NCI-H1417 (cell line): ENCODE measurements at regions not wholly inside any gene's neighbourhood (a gene's known extent, or its start where the extent isn't known, plus 50 kb on each side); places are given as distances from the start of the nearest gene placed in this dataset.
"Not testable (repeated sequence)": the region's sequence is repeated elsewhere in the genome, so short reads cannot be mapped to it uniquely, and the experiment has no call there.

Experiments used
- DNase-seq, 3 experiments: peaks; one replicate each; lab custom pipeline; 2025; lab: John Stamatoyannopoulos, UW

- no peak for DNase-seq
Observed at GRCh38 chr1:106249810-106250209, 806.7 kb upstream of the PRMT6 start.

DNA sequence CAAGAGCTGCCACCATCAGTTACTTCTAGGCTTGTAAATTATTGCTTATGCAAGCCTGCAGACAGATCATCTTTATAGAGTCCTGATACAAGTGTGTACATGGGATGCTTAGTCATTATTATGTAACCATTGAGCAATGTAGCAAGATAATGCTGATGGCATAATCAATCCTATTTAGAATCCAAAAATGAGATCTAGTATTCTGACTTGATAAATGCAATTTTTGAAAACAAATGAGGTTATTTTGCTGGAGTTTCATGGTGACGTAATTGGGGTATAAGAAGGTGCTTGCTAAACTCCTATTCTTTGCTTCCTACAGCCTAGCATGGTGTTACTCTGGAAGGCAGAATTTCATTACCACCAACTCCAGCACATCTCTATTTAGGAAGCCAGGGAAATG is 801.7 kb upstream of the PRMT6 start:
- DNase-seq = no peak

- DNase-seq = no peak
Observed at GRCh38 chr1:106266786-106267185, 789.7 kb upstream of the PRMT6 start.

DNA sequence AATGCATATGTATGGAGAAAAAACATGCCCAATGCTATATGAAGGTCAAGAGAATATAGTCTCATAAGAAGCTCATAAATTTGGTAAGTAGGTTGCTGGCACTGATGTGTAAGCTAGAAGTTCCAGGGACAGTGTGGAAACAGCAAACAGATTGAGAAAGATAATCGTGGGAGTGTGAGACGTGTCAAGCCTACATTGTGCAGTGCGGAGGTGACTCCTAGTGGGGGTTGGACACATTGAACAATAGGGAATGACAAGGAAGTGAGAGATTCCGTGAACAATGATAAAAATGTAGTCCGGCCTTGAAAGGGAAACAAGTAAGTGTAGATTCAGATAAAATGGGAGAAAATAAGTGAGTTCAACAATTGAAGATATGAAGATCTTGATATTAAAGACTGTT is 788.4 kb upstream of the PRMT6 start:
- DNase-seq = peak in 2 of 3 experiments; percentile 26 to 74

GRCh38 chr1:106276871-106277270 is 779.6 kb upstream of the PRMT6 start:
- DNase-seq = no peak

- no peak for DNase-seq
Observed at GRCh38 chr1:106277786-106278185, 778.7 kb upstream of the PRMT6 start.

- no peak for DNase-seq
Observed at GRCh38 chr1:106278716-106279115, 777.8 kb upstream of the PRMT6 start.

DNA sequence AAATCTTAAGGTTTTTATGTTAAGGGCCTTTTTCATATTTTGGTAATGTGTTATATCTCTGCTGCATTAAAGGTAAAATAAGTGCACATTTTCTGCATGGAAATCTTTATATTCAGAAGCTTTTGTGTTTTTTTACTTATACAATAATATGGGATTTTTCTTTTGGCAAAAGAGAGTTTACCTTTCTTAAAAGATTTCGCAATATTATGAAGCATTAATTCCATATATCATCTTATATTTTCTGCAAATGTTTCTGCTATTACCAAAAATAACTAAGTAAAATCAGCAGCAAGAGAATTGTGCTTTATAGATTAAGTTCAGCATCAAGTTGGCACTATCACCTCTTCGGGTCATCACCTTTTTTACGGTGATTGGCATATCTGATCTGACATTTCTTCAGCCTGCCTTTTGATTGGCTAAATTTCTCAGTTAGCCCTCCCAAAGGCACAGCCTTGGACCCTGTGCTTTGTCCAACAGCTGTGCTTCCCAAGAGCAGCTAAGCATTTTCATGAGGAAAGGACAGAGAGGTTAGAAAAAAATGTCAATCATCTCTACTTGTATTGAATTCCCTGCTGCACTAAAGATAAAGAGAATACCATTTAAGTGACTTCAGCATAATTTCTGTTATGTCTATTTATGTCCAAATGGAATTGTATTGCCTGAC is 767.1 kb upstream of the PRMT6 start:
- DNase-seq = no peak

DNA sequence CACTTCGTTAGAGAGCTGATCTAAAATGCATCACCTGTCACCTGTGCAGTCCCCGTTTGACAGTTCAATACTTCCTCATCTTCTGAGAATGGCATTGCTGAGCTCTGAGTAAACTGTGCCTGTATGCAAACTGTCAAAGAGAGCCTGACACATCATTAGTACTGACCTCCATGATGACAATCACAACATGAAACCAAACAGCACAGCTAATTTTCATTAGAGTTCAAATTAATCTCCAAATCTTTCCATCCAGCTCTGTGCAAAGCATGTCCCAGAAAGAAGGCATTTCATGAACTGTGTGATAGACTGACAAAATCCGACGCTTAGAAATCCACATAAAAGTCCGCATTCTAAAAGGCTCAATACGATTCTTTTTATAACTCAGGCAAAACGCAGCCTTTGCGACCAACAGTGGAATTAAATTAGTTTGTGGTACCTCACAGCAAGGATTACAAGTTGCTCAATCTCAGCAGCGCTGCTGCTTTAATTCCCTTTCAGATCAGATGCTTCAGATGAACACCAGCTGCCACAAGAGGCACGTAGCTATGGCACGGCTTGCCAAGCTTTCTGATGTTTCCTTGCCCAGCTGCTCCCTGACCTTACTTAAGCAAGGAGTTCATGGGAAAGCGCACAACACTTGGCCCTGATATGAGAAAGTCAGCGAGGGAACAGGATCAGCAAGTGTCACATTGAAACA is 765.5 kb upstream of the PRMT6 start:
- no peak for DNase-seq

GRCh38 chr1:106292130-106292529 is 764.3 kb upstream of the PRMT6 start:
- no peak for DNase-seq

DNA sequence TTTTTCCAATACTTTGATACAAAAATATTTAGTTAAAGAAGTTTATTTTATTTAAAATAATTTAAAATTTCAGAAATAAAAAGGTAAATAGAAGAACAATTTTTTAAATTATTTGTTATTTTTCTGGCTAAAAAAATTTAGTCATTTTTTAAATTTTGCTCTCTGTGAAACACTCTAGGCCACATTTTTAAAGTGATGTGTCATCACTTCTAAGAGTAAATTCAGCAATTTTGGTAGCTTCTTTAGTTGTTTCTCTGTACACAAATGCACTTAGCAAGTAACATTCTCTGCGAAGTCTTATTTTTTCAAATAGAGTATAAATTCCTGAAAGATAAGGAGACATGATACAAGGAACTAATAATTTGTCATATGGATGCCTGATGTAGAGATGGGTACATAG is 760.0 kb upstream of the PRMT6 start:
- no peak for DNase-seq

DNA sequence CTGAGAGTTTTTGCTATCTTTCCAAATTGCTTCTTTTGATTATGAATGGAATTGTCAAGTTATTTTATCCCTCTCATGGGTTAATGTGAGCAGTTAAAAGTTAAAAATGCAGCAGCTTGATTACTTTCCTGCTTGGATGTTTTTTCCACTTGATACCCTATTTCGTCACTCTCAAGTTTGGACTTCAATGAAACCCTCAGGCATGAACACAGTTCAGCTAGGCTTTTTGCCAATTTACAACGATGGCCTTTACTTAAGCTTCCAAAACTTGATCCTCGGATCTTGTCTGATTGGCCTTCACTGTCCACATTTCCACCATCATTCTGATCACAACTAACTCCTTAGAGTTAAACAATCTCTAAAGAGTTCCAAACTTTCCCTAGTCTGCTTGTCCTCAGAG is 752.4 kb upstream of the PRMT6 start:
- no peak for DNase-seq

GRCh38 chr1:106319612-106320011 is 736.9 kb upstream of the PRMT6 start:
- no peak for DNase-seq

DNA sequence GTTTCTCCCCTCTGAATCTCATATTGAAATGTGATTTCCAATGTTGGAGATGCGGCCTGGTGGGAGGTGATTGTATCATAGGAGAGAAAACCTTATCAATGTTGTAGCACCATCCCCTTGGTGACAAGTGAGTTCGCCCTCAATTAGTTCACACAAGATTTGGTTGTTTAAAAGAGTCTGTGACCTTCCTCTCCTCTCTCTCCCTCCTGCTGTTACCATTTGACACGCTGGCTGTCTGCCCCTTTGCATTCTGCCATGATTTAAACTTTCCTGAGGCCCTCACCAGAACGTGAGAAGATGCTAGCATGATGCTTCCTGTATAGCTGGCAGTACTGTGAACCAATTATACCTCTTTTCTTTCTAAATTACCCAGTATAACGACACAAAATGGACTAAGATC is 730.9 kb upstream of the PRMT6 start:
- DNase-seq = no peak

GRCh38 chr1:106344494-106344893 is 712.0 kb upstream of the PRMT6 start:
- DNase-seq = no peak

- DNase-seq = no peak
Observed at GRCh38 chr1:106360252-106360651, 696.2 kb upstream of the PRMT6 start.

GRCh38 chr1:106366627-106367319 is 689.7 kb upstream of the PRMT6 start:
- DNase-seq = no peak

DNA sequence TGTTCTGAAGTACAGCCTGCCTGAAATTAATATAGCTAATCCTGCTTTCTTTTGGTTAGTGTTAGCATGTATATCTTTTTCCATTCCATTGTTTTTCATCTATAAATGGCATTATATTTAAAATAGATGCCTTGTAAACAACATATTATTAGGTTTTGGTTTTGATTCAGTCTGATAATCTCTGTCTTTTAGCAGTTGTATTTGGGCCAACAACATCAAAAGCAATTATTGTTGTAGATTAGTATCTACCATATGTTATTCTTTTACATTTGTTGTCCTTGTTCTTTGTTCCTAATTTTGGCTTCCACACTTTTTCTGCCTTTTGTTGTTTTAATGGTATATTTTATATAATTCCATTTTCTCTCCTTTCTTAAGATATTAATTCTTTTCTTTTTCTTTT is 678.2 kb upstream of the PRMT6 start:
- DNase-seq = no peak

GRCh38 chr1:106380772-106381171 is 675.7 kb upstream of the PRMT6 start:
- DNase-seq = no peak

DNA sequence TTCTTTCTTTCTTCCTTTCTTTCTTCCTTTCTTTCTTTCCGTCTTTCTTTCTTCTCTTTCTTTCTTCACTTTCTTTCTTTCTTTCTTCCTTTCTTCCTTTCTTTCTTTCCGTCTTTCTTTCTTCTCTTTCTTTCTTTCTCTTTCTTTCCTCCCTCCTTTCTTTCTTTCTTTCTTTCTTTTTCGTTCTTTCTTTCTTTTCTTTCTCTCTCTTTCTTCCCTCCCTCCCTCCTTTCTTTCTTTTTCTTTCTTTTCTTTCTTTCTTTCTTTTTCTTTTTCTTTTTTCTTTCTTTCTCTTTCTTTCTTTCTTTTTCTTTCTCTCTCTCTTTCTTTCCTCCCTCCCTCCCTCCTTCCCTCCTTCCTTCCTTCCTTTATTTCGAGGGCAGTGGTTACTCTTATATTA is 667.3 kb upstream of the PRMT6 start:
- DNase-seq = not testable (repeated sequence)

- DNase-seq = no peak
Observed at GRCh38 chr1:106393046-106393445, 663.4 kb upstream of the PRMT6 start.

GRCh38 chr1:106396020-106396419 is 660.5 kb upstream of the PRMT6 start:
- DNase-seq = no peak

GRCh38 chr1:106398391-106398790 is 658.1 kb upstream of the PRMT6 start:
- DNase-seq = no peak
